Stomach (tissue), 4 donors: ENCODE measurements at regions not wholly inside any gene's neighbourhood (a gene's known extent, or its start where the extent isn't known, plus 50 kb on each side); places are given as distances from the start of the nearest gene placed in this dataset.

Experiments
- POLR2A ChIP-seq, 4 donors: fragments of 450-650 bp; IDR thresholded peaks; one replicate each; pipeline ENCODE4 v1.6.1; 2016; ENCODE audit warnings: antibody characterized with exemption in 4 of 4, control low read depth in 2 of 4, mild to moderate bottlenecking in 1 of 4, moderate library complexity in 1 of 4
- TF ChIP-seq, protein P1 (sequence below), 7 experiments: fragments of 450-650 bp in 4 of 7; fragments of 200-600 bp in 3 of 7; sonication (generic) in 3 of 7; IDR thresholded peaks; one replicate each; pipeline ENCODE4 v1.5.1; 2016 to 2019; ENCODE audit warnings: antibody characterized with exemption in 7 of 7, control low read depth in 2 of 7, mild to moderate bottlenecking in 1 of 7

DNA sequence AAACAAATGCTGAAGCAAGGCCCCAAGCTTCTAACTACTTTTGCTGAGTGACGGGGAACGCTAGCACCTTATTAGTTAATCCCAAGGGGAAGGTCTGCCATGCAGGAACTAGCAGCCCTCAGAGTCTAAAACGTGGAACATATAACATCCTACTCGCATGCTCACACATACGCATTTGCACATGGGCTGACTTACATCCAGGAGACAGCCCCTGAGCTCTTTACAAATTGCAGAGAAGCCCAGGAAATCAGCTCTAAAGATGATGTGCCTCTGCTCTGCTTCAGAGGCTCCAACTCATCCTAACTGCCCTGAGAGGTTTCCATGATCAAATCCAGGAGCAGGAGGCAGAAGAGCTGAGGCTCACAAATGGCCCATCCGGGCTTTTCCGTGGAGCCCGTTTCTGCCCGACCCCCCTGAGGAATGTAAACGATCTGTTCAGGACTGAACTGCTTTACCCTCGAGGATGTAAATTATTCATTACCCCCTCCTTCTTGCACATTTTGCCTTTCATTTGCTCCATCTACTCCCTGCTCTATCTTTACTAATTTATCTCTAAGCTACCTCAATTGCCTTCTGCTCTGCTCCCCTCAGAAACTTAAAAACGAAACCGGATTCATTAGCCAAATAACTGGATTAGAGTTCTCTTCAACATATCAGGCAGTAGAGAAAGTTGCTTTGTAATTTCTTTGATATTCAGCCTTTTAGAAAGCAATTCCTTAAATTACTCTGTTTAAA lies 141.9 kb upstream of the CCDC54 start:
- TF ChIP-seq, protein P1, sequence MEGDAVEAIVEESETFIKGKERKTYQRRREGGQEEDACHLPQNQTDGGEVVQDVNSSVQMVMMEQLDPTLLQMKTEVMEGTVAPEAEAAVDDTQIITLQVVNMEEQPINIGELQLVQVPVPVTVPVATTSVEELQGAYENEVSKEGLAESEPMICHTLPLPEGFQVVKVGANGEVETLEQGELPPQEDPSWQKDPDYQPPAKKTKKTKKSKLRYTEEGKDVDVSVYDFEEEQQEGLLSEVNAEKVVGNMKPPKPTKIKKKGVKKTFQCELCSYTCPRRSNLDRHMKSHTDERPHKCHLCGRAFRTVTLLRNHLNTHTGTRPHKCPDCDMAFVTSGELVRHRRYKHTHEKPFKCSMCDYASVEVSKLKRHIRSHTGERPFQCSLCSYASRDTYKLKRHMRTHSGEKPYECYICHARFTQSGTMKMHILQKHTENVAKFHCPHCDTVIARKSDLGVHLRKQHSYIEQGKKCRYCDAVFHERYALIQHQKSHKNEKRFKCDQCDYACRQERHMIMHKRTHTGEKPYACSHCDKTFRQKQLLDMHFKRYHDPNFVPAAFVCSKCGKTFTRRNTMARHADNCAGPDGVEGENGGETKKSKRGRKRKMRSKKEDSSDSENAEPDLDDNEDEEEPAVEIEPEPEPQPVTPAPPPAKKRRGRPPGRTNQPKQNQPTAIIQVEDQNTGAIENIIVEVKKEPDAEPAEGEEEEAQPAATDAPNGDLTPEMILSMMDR (IDR thresholded peaks at IDR 0.05) = no peak
- TF ChIP-seq POLR2A (IDR thresholded peaks at IDR 0.05) = no peak
